DMS53 treated with DMSO at 0.1 percent for 48 hours (cell line): ENCODE measurements at regions not wholly inside any gene's neighbourhood (a gene's known extent, or its start where the extent isn't known, plus 50 kb on each side); places are given as distances from the start of the nearest gene placed in this dataset.
"Not testable (repeated sequence)": the region's sequence is repeated elsewhere in the genome, so short reads cannot be mapped to it uniquely, and the experiment has no call there.

Experiments
- DNase-seq: peaks from one replicate; lab custom pipeline; 2025; ENCODE audit not compliant: unreplicated experiment; lab: John Stamatoyannopoulos, UW

- no peak for DNase-seq
Observed at GRCh38 chr5:124516567-124516966, 229.9 kb downstream of the ZNF608 start.

DNA sequence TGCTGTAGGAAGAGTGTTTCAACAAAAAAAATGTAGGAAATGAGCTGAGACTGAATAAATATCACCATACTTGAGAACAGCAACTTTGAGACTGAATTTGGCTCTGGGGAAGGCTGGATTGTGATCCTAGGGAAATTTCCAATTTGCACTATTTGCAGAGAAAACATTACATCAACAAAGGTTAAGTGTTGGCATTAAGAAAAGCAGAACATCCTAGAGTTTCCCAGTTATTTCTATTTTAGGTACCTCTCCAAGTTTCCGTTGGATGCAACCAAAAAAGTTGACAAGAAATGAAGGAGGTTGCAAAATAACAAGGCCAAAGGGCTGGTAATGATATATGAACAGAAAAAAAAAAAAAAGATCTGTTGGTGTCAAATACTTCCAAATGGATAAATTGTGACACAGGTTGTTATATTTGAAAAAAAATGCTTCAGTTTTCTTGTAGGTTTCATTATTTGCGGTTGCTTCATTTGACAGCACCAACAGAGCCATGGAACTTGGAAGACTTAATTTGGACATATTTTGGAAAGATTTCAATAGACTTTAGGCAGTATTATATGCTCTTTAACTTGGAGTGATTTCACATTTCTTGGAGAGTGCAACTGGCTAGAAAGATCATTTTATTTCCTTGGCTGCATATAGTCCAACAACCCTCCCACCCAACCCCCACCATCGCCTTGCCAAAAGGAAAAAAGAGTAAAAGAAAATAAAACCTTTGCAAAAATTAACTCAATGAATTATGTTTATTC lies 230.8 kb downstream of the ZNF608 start:
- peak; percentile 59 for DNase-seq

GRCh38 chr5:124514956-124515355 lies 231.5 kb downstream of the ZNF608 start:
- no peak for DNase-seq

DNA sequence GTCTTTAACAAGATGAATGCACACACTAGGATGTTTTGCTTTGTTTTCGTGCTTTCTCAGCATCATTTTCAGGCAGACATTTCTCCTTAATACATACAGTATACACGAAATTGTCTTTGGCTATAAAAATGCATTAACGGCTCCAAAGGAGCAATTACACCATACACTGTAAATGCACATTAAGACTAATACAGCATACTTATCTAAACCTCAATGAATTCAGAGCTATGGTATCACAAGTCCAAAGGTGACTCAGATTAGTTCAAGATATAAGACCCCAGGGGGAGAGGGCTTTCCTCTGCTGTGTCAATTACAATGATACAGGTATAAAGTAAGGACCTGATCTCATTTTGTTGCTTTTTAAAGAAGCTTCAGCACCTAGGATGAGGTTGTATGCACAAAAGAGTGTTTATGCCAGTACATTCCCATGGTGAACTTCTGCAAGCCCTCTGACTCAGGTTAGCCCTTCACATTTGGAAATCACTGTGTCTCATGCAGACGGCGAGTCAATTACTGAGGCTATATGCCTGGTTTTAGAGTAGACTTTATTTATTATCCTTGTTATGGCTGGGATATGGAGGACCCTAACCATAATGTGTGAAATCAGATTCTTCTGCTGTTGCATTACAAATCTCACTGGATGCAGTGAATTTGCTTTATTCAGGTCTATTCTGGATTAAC lies 233.3 kb downstream of the ZNF608 start:
- no peak for DNase-seq

DNA sequence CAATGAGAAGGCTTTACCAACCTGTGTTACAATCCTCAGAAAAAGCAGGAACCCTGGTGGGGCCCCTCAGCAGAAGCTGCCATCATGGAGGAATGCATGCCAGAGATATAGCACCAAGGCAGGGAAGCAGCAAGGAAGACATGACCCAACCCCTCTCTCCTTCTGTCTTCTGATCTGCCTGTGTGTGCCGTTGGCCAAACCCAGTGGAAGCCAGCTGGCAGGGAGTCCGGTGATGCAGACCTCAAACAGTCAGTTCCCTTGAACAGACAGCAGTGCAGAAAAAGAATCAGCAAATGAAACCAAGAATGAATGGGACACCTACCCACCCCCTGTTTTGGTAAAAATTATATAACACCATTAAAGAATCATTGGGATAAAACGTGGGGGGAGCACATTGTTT lies 234.2 kb downstream of the ZNF608 start:
- no peak for DNase-seq

DNA sequence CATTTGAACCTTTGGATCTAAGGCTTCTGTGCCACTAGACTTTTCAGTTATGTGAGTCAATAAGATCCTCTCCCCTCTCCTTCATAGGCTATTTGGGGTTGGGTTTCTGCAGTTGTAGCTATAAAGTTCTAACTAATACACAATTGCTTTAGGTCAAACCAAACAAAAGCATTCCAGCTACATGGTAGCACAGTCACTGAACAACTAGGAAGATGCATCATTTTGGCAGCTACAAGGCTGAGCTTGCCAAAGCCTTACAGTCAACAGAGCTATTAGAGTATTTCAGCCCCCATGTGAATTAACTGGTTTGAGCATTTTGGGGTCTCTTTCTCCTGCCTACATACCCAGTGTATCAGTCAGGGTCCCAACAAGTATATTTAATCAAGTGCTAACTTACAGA lies 234.6 kb downstream of the ZNF608 start:
- DNase-seq = no peak

- no peak for DNase-seq
Observed at GRCh38 chr5:124507688-124508087, 238.8 kb downstream of the ZNF608 start.

DNA sequence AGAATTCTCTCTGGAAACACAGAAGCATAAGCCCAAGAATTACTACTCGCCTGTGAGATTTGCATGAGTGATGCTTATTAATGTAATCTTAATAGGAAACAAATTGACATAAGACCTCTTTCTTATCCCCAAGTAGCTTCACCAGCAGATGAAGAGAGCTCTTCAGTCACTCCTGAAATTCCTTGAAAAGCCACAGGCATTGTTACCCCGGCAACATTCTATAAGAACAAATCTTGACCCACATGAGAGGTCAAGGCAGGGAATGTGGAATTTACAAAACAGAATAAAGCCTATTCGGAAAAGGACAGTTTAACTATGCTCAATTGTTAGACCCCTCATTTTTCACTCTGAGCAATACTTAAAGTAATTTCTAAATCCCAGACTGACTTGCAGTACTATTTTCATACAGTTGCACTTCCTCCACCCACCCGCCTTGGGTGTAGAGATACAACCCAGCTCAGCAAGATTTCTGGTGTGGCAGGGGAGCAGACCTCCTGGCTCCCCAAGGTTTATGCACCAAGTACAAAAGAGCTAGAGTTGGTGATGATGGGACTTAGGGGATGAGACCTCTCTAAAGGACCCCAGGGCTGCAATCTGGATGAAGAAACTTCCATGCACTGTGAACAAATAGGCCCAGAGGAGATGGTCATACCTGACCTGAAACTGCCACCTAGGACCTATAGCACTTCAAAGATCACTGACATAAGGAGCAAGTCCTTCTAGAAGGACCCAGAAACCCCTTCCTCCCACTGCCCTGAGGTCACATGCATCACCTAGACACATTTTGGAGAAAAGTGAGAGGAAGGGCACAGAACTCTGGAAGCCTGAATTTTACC lies 242.1 kb downstream of the ZNF608 start:
- no peak for DNase-seq

GRCh38 chr5:124502551-124502950 lies 243.9 kb downstream of the ZNF608 start:
- no peak for DNase-seq

DNA sequence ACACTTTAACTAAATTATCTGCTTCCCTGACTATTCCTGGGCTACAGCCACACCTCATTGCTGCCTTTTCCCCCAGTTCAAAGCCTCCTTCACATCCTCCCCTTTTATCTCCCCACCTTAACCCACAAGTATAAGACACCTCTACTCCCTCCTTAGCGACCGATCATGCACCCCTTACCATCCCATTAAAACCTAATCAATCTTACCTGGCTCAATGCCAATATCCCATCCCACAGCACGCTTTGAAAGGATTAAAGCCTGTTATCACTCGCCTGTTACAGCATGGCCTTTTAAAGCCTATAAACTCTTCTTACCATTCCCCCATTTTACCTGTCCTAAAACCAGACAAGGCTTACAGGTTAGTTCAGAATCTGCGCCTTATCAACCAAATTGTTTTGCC lies 246.6 kb downstream of the ZNF608 start:
- not testable (repeated sequence) for DNase-seq

DNA sequence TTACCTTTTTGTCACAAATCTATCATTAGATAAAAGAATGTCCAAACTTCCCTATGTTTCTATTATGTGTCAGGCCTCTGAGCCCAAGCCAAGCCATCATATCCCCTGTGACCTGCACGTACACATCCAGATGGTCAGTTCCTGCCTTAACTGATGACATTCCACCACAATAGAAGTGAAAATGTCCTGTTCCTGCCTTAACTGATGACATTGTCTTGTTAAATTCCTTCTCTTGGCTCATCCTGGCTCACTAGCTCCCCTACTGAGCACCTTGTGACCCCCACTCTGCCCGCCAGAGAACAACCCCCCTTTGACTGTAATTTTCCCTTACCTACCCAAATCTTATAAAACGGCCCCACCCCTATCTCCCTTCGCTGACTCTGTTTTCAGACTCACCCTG lies 249.5 kb downstream of the ZNF608 start:
- DNase-seq = not testable (repeated sequence)

GRCh38 chr5:124494540-124495116 lies 251.8 kb downstream of the ZNF608 start:
- peak; percentile 7 for DNase-seq

- DNase-seq = no peak
Observed at GRCh38 chr5:124492444-124493224, 253.8 kb downstream of the ZNF608 start.

- DNase-seq = not testable (repeated sequence)
Observed at GRCh38 chr5:124490315-124490714, 256.1 kb downstream of the ZNF608 start.

DNA sequence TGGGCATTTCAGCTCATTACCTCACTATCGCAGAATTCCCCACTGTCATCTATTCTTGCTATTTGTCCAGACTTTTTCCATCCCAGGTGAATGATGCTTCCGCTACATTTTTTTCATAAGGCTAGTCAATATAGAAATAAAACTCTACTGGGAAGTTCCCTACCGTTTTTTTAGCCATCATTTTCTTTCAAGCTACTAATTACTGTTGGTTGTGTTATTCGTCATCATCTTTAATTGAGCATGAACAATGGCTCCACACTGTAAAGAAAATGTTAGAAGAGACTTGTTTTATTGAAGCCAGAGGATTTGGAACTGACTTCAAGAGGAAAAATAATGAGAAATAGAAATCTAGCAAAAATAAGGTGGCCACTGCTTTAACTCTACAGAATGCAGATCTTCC lies 265.0 kb downstream of the ZNF608 start:
- no peak for DNase-seq

GRCh38 chr5:124480964-124481363 lies 265.5 kb downstream of the ZNF608 start:
- no peak for DNase-seq

- DNase-seq = no peak
Observed at GRCh38 chr5:124480022-124480421, 266.4 kb downstream of the ZNF608 start.

DNA sequence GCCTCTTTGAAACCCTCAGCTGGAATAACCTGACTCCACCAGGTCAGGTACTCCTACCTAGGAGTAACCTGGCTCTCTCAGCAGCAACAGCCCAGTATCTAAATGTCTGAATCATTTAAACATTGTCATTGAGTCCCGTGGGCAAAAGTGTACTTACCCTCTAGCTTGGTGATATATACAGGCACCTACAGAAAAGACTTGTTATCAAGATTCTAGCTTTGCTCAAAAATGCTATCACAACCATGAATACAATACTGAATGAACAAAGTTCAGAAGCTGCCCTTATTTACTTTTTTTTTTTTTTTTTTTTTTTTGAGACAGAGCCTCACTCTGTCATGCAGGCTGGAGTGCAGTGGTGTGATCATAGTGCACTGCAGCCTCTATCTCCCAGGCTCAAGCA lies 268.2 kb downstream of the ZNF608 start:
- no peak for DNase-seq

DNA sequence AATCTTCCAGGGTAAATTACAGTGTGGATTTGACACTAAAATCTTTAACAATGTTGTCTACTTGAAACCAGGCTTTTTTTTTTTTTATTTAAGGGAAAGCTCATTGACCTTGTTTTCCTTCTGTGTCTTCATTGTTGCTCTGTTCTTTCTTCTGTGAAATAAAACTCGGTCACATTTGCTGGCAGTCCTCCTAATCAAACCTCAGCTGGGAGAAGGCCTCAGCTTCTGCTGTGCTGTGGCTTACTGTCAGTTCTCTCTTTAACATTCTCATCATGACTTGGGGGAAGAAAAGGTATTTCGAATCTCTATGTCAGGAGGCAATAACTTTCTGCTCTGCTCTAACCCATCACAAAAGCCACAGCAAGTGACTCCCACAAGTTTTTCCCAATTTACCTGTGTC lies 268.9 kb downstream of the ZNF608 start:
- DNase-seq = no peak

DNA sequence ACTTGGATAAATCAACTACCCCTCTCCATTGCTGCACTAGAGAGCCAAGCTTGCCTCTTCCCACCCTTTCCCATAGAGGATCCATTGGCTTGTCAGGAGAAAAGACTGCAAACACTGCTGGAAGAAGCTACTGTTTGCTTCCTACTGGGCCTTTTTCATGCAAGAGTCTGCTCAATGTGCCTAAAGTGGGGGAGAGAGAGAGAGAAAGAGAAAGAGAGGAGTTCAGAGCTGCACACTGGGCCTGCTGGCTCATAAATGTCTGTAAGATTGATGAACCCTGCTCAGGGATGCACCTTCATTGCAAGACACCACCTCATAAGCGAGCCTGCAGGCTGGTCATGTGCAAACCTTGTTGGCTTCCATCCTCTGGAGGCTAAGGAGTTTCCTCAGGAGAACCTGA lies 269.4 kb downstream of the ZNF608 start:
- no peak for DNase-seq
